Omental fat pad (tissue), 3 donors: ENCODE measurements at regions not wholly inside any gene's neighbourhood (a gene's known extent, or its start where the extent isn't known, plus 50 kb on each side); places are given as distances from the start of the nearest gene placed in this dataset.

Experiments
- ATAC-seq: fragments of 150-250 bp; one replicate; pipeline ENCODE4 v1.9.1; 2016; ENCODE audit warnings: mild to moderate bottlenecking, moderate library complexity; ENCODE audit not compliant: low FRiP score
- DNase-seq: peaks from one replicate; pipeline ENCODE4 v3.0.0-alpha.2; 2019; ENCODE audit warnings: low spot score
- CTCF ChIP-seq, 3 donors: fragments of 450-650 bp; IDR thresholded peaks; one replicate each; pipeline ENCODE4 v1.5.1; 2016 to 2017; ENCODE audit warnings: antibody characterized with exemption in 3 of 3, mild to moderate bottlenecking in 3 of 3, moderate library complexity in 2 of 3

DNA sequence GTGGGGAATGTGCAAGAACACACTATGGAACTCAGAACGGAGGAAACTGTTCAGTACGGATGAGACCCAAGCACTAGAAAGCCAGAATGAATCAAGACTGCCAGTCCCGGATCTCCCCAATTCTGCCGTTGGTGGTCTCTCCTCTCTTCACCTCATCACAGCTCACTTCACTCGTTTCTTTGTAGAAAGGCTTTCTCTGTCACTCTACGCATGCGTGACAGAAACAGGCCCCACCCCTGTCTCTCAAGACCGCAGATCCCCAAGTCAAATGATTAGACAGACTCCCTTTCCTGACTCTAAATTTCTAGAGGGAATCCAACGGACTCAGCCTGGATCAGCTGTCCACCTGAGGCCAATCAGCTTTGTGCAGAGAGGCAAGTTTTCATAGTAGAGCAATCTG is 505.7 kb upstream of the ADAMTS9 start:
- ATAC-seq (no peak), DNase-seq (no peak)
- TF ChIP-seq CTCF (IDR thresholded peaks at IDR 0.05) = no peak

- DNase-seq (no peak), ATAC-seq (peak; percentile 51)
- no peak for TF ChIP-seq CTCF (IDR thresholded peaks at IDR 0.05)
These were observed 502.3 kb upstream of the ADAMTS9 start for GRCh38 chr3:65190111-65190510.

DNA sequence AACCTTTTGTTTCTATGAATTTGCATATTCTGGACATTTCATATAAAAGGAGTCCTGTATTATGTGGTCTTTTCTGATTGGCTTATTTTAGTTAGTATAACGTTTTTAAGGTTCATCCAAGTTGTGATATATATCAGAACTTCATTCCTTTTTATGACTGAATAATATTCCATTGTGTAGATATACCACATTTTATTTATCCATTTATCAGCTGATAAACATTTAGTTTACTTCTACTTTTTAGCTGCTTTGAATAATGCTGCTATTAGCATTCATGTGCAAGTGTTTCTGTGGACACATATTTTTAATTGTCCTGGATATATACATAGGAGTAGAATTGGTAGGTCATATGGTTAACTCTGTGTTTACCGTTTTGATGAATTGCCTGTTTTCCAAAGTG is 498.5 kb upstream of the ADAMTS9 start:
- no peak for ATAC-seq
- TF ChIP-seq CTCF (IDR thresholded peaks at IDR 0.05) = no peak
- DNase-seq = no peak

DNA sequence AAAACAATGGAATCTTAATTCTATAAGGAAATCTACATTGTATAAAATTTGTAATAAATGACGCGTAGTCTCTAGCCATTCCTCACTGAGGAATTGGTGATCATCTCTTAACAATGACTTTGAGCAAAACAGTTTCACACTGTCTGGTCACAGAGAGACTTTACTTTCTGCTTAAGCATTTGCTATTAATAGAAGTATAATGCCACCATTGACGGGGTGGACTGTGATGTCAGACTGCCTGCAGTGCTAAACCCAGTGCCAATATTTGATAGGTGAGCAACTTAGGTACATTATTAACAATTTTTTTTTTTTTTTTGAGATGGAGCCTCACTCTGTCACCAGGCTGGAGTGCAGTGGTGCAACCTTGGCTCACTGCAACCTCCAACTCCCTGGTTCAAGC is 494.9 kb upstream of the ADAMTS9 start:
- ATAC-seq (no peak), DNase-seq (no peak)
- TF ChIP-seq CTCF (IDR thresholded peaks at IDR 0.05) = no peak

GRCh38 chr3:65182085-65182484 is 494.3 kb upstream of the ADAMTS9 start:
- ATAC-seq (no peak), DNase-seq (no peak)
- no peak for TF ChIP-seq CTCF (IDR thresholded peaks at IDR 0.05)

- no peak for ATAC-seq
- DNase-seq = no peak
- no peak for TF ChIP-seq CTCF (IDR thresholded peaks at IDR 0.05)
These were observed 493.6 kb upstream of the ADAMTS9 start for GRCh38 chr3:65181391-65181871.

DNA sequence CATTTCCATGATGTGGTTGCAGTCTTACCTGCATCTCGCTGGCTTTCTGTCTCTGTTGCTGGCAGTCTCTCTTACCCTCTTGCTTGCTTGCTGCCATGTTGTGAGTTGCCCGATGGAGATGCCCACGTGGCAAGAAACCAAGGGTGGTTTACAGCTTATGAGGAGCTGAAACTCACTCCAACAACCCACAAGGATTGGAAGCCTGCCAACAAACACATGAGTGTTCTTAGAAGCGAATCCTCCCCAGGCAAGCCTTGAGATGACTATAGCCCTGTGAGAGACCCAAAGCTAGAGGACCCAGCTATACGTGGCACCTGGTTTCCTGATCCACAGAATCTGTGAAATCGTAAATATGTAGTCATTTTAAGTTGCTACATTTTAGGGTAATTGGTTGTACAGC is 490.9 kb upstream of the ADAMTS9 start:
- DNase-seq = no peak
- no peak for ATAC-seq
- TF ChIP-seq CTCF (IDR thresholded peaks at IDR 0.05) = no peak
